Cerebellar cortex (tissue), 1 donor: ENCODE measurements at regions not wholly inside any gene's neighbourhood (a gene's known extent, or its start where the extent isn't known, plus 50 kb on each side); places are given as distances from the start of the nearest gene placed in this dataset.

ENCODE experiments used
- DNase-seq: peaks from one replicate; pipeline ENCODE4 v3.0.0-alpha.2; 2015; ENCODE audit warnings: low spot score

- DNase-seq, result peak; percentile 73
These were observed 637.6 kb upstream of the ARGLU1 start for GRCh38 chr13:107205318-107206104.

- DNase-seq, result no peak
These were observed 635.4 kb upstream of the ARGLU1 start for GRCh38 chr13:107203146-107203847.

GRCh38 chr13:107202371-107203023, 634.6 kb upstream of the ARGLU1 start:
- no peak for DNase-seq

GRCh38 chr13:107200491-107200890, 632.6 kb upstream of the ARGLU1 start:
- no peak for DNase-seq

- no peak for DNase-seq
These were observed 624.4 kb upstream of the ARGLU1 start for GRCh38 chr13:107192289-107192688.

- DNase-seq, result no peak
These were observed 622.1 kb upstream of the ARGLU1 start for GRCh38 chr13:107190065-107190464.

GRCh38 chr13:107185889-107186288, 618.0 kb upstream of the ARGLU1 start:
- no peak for DNase-seq

- no peak for DNase-seq
These were observed 602.5 kb upstream of the ARGLU1 start for GRCh38 chr13:107170270-107170931.

GRCh38 chr13:107157271-107157670, 589.3 kb upstream of the ARGLU1 start:
- no peak for DNase-seq

GRCh38 chr13:107144432-107144831, 576.5 kb upstream of the ARGLU1 start:
- peak; percentile 16 for DNase-seq

GRCh38 chr13:107141767-107142166, 573.8 kb upstream of the ARGLU1 start:
- DNase-seq, result no peak

GRCh38 chr13:107139006-107139405, 571.1 kb upstream of the ARGLU1 start:
- DNase-seq, result peak; percentile 89

GRCh38 chr13:107138486-107138885, 570.5 kb upstream of the ARGLU1 start:
- peak; percentile 85 for DNase-seq

- DNase-seq, result no peak
These were observed 566.0 kb upstream of the ARGLU1 start for GRCh38 chr13:107133950-107134349.

GRCh38 chr13:107130566-107130965, 562.6 kb upstream of the ARGLU1 start:
- DNase-seq, result no peak

GRCh38 chr13:107124730-107125129, 556.8 kb upstream of the ARGLU1 start:
- no peak for DNase-seq

- DNase-seq, result peak; percentile 29
These were observed 556.3 kb upstream of the ARGLU1 start for GRCh38 chr13:107124129-107124718.

GRCh38 chr13:107121793-107122192, 553.9 kb upstream of the ARGLU1 start:
- no peak for DNase-seq

- no peak for DNase-seq
These were observed 552.3 kb upstream of the ARGLU1 start for GRCh38 chr13:107119989-107120881.

- DNase-seq, result no peak
These were observed 550.6 kb upstream of the ARGLU1 start for GRCh38 chr13:107118506-107118905.
